HG03520 (cell line): ENCODE measurements at regions not wholly inside any gene's neighbourhood (a gene's known extent, or its start where the extent isn't known, plus 50 kb on each side); places are given as distances from the start of the nearest gene placed in this dataset.

Experiments
- ATAC-seq: cut with Tn5 transposase; IDR thresholded peaks from one replicate; pipeline ENCODE4 v1.9.1; 2021; ENCODE audit warnings: mild to moderate bottlenecking, moderate library complexity; ENCODE audit not compliant: unreplicated experiment

DNA sequence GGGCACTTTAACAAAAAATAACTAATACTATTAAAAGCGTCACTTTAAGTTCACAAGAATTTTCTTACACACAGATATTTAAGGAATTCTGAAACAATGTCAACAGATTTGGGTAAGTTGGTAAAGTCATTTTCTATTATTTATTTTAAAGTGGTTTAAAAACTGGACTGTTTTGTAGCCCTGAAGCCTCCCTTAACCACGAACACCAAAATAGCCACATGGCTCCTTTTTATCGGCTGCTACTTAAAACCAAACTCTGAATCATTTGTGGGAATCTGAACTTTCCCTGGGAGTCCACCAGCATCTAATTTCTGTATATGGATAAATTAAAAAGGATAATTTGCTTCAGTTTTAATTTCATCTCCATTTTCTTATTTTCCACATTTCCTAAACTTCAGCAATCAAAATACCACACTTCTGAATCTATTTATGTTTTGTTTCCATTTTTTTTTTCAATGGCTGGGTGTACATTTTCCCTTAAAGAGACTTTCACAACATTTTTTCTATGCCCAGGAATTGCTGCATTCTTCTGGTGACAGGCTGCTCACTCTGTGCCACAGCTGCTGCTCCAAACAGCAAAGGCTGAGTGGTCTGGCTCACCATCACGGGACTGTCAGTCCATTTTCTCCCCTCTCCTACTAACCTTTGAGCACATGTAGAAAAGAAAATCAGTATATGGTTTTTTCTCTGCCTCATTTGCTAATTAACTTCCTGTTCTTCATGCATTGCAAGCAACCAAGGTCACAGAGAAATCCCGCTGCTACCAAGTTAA, 255.5 kb upstream of the KCNJ16 start:
- no peak for ATAC-seq

DNA sequence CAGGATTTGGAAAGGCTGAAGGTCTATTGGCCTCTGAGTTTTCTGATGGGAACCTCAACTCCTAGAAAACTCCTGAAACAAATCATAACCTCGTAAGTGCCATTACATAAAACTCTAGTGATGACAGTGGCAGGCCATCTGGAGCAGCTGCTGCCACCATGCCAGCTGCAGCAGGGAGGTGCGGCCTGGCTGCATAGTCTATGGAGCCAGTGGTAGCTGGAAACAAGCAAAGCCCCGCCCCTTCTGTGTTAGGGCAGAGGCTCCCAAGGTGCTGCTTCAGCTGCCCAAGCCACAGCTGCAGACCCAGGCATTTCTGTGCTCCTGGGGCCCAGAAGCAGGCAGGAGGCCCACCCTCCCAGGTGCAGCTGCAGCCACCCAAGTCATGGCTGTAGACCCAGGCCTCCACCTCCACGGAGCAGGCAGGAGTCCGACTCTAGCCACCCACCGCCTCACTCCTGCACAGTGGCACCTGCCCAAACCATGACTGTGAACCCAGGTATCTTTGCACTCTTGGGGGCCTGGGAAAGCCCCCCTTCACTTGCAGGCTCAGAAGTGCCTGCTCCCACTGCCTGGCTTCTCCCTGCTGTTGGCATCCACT, 254.1 kb upstream of the KCNJ16 start:
- no peak for ATAC-seq

DNA sequence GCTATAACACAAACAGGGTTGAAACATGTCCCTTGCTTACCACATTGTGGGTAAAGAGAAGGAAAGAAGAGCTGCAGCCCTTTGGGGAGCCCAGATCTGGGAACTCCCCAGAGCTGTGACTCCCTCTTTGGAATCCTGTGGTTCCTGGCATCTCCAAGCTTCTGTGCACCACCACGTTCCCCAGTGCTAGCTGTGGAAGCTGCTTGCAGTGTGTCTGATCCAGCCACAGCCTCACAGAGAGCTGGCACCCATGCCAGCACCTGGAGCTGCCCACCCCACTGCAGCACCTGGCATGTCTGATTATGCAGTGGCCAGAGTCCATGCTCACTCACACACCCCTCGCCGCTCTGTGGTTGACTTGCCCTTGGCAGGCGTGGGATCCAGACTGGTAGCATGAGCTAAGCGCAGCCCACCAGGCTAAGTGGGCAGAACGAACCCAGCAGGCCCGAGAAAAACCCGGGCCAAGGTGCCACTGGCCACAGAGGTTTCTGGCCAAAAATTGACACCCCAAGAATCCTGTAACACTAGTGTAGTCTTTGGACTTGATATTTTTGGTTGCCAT, 252.6 kb upstream of the KCNJ16 start:
- ATAC-seq: no peak

DNA sequence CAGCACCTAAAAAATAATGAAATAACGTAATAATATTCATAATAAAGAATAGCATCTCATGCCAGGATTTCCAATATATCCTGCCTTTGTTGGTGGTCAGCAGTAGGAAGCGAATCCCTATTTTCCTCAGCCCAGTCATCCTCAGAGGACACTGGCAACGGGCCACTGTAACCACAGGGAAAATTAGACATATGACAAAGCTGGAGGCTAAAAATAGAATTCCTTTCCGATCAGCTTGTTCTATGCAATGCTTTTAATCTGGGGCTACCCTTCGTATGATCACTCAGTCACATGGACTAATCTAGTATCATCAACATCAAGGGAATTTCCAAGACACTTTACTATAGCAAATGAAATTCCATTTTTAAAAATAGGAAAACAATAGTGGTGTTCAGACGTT, 246.9 kb upstream of the KCNJ16 start:
- no peak for ATAC-seq

DNA sequence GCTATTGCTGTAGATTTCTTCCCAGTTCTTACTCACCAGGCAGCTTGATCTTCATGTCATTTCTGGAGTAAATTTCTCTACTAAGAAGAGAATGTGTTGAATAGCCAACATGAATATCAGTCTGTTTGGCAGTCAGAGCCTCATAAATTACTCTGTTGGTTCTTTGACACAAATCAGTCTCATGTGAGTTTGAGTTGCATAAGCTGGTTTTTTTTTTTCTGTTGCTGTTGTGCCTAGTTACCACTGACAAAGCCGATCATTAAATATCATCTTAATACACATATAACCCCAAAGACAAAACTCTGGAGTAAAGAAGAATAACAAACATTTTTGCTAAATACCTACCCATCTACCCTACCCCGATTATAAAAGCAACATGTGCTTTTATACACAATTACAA, 240.5 kb upstream of the KCNJ16 start:
- ATAC-seq: no peak

DNA sequence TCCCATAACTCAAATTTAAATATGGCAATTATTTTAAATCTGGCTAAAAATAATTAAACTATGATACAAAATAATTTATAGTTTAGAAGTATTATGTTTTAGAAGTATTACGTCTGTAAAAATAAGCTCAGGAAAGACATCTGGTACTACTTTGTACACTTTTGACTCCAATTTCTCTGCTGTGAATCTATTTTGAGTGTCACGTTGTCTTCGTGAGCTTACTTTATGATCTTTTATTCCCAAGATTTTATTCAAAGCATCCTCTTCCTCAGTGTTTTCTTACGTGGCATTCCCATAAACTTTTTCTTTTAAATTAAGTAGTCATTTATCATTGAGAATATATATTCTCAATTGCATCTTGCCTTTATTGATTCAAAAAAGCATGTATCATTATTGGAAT, 223.3 kb upstream of the KCNJ16 start:
- ATAC-seq: no peak

DNA sequence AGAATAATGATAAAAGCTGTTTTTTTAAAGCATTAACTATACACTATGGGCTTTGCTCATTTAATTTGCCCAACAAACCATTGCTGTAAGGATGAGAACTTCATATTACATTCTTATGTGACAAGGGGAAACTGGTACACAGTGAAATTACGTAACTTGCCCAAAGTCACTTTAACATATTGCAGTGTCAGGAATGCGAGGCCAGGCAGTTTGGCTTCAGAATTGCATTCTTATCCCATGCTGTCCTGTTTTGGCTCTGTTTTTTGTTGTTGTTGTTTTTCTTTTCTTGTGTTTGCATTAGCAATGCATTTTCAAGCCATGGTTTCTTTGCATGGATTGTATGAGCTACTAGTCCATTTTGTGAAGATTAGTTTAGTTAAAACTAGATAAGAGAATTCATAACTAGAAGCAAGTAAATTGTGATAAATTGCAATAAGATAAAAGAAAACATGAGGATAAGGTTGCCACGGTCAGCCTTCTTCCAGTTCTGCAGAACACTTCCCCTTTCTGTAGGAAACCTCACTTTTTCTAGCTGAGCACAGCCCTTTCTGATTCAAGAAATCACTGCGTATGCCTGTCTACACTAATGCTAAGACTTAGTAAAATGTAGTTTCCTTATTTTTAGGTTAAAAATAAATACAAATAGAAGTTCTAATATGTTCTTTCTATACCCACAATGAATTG, 221.3 kb upstream of the KCNJ16 start:
- no peak for ATAC-seq

DNA sequence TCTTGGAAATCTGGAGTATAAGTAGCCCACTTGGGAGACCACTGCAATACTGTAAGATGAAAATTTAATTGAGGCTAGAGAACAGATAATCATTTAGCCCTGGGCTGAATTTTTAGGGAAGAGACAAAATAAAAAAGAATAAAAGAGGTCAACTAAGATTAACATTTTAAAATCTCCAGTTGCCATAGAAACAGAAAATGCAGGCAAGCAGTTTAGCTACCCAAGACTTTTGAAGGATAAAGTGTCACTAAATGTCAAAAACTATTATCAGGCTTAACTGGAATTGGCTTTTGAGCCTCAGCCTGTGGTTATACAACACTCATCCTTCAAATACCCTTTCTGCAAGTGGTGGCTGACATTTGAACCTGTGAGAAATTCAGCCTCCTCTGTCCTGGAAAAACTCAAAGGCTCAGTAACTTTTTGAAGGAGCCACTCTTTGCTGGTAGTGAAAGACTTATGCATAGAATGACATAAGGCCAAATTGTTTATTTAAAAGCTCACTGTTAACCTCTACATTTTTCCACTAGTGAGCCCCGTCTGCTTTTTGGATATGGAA, 220.7 kb upstream of the KCNJ16 start:
- ATAC-seq: no peak

DNA sequence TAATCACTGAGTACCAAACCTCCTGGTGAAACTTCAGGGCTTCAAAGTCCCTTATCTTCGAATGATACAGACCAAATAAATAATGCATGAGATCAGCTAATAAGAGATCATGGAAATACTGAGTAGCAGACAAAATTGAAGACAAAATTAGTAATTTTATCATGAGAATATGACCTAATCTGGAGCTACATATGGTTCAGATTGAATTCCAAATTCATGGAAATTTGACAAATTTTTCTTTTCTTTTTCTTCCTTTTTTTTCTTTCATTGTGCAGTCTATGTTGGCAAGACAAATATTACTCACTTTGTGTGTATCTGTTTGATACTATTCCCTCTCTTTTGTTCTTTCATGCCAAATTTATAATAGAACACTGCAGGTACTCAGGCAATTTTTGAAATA, 218.1 kb upstream of the KCNJ16 start:
- ATAC-seq: no peak

DNA sequence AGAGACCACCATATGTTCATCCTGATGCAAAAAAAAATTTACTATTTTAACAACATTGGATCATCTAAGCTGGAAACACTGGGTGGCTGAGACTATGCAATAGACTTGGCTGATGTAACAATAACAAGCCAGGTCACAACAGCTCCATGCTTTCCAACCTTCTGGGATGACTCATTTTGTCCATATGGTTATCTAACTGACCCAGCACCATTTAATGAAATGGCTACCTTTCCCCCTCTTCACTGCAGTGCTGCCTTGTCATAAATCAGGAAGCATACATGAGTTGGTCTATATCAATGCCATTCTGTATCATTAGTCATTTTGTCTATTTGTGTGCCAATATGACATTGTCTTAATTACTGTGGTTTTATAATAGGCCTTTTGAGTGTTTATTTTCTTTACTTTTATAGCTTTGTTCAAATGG, 217.6 kb upstream of the KCNJ16 start:
- ATAC-seq: no peak

DNA sequence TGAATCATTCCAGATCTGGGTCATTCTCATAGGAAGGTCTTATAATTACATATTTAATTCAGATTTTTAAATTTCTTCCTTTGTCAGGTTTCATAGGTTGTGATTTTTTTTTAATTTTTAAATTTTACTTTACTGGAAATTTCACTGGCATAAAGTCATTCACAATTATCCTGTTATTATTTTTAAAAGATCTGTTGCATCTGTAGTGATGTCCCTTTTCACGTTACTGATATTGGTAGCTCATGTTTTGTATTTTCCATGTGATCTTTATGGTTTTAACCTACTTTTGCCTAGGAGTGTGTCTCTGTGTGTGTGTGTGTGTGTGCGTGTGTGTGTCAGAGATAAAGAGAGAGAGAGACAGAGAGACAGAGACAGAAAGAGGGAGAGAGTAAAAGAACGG, 216.6 kb upstream of the KCNJ16 start:
- no peak for ATAC-seq

DNA sequence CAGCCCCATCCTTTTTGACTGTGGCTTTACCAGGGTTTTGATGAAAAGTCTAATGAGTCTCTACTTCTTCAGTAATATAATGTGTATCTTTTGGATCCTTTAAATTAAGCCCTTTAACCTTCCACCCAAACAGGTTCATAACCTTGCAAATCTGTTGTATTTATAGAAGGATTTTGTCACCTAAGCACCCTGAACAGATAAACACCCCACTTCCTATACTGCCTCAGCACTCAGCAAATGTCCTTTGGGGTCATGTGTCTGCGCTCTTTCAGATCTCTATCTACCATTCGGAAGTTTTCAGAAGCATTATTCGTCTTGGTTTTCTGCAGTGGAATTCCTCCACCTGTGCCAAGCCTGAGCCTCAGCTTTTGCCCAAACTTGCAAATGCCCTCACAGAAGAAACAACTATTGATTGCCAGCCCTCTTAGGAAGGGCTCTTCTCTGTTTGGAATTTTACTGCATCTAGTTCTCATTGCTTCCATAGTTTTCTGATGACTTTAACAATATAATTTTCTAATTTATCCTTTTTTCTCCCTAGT, 214.8 kb upstream of the KCNJ16 start:
- no peak for ATAC-seq

DNA sequence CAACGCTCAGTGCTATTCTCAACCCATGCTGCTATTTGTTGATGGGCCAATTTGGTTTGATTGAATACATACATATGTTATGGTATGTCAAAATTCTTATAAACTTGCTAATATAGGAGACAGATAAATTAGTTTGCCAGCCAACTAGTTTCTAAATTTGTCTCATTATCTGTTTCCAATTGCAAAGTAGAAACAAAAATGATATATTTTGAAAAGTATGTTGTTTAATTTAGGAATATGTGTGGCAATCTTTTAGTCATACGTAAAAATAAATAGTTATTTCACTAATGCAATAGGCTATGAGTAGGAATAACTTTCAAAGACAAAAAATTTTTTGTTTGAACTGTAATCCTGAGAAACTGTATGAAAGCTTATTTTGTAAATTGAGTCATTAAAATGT, 210.6 kb upstream of the KCNJ16 start:
- ATAC-seq: no peak

DNA sequence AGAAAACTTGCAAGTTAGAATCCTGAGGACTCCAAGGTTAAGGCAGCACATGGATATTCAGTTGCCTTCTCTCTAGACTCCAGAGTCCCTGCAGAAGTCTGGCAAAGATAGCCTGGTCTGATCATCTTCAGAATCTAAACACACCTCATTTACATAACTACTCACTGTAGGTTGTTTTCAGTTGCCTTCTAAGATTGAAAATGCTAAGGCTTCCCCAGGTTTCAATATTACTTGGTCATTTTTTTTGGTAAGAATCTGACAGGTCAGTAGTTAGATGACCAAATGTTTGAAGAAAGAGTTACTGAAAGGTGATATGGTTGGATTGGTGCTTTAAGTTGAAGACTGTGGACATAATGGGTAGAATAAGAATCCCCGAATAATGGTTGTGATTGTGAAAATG, 205.4 kb upstream of the KCNJ16 start:
- peak; percentile 75 for ATAC-seq

DNA sequence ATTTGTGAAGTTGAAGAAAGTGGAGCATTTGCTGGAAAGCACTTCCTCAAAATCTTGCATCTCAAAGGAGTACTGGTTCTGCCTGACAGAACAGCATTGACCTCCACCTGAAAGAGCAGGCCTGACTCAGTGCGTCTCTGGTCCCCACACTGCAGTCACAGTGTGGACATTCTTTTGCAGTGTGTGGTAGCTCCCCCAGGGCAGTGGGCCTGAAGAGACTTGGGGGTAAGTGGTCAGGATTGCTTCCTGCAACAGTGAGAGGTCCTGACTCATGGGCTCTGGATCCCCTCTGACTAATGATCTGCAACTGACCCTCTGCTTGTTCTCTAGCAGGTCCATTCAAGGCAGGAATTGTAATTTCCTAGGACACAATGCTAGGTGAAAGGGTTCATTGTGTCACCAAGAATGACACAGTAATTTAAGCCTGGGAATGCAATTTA, 204.9 kb upstream of the KCNJ16 start:
- ATAC-seq: peak; percentile 47

DNA sequence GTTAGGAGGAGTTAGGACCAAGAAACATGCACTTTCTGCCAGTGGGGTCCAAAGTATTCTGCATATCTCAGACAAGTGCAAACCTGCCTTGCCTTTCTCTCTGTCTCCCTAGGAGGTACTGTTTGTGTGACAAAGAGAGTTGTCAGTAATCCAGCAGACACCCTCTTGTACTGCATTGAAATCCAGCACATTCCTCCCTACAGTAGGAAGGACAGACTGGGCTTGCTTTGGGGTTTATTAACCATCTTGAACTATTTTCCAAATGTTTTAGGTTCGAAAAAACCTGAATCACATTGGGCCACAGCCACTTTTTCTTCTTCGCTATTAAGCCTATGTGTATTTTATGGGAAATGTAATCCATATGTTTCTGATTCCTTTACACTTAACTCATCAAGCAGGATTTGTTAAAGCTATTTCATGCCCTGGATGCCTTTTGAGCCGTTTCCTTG, 204.2 kb upstream of the KCNJ16 start:
- ATAC-seq: no peak

DNA sequence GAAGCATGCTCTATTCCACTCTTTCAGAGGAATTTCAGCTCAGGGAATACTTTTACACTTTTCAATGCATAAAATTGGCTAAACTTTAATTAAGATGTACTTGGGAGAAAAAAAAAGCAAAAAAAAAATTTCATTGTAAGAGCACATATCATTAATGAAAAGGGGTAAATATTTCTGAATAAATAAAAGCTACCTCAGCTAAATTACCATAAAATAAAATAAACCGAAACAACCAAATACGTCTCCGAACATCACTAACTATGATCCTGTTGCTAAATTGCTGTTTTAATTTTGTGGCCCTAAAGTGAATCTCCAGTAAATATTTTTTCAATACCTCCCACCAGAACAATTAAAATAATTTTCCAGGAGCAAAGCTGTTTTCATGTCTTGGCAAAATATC, 203.7 kb upstream of the KCNJ16 start:
- no peak for ATAC-seq

DNA sequence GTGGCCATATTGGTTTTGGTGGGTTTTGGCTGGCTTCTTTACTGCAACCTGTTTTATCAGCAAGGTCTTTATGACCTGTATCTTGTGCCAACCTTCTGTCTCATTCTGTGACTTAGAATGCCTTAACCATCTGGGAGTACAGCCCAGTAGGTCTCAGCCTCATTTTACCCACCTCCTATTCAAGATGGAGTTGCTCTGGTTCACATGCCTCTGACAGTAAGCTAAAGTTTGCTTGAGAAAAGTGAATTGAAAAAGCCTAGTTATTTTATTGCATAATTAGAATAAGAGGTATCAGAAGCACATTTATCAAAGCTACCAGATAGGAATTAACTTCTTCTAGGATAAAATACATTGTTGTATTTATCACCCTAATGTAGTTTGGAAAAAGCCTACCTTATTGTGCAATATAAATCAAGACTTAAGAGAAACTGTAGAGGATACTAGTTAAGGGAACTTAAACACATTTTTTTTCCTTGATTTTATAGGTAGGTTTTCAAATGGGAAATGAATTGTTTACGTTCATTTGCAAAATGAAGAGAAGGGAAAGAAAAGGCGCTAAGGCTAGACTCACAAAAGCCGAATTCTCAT, 202.3 kb upstream of the KCNJ16 start:
- ATAC-seq: no peak

DNA sequence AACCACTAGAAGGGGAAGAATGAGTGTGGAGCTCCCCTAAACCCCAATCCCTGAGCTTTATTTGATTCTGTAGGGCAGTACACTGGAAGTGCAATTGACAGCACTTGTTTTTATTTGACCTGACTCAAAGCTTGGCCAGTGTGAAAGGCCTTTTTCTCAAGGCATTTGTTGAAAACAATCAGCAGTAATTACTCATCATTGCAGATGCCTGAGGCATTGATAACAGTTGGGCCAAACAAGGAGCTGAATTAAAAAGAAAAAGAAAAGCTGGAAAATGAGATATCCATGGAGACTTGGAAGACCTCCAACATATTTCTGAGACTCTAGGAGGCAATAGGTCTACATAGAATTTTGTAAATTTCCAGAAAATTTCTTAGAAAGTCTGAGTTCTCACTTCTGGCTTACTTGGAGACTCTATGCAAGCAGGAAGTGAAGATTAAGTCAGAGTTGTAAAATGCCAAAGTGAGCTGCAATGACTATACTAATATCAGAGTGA, 200.8 kb upstream of the KCNJ16 start:
- no peak for ATAC-seq

DNA sequence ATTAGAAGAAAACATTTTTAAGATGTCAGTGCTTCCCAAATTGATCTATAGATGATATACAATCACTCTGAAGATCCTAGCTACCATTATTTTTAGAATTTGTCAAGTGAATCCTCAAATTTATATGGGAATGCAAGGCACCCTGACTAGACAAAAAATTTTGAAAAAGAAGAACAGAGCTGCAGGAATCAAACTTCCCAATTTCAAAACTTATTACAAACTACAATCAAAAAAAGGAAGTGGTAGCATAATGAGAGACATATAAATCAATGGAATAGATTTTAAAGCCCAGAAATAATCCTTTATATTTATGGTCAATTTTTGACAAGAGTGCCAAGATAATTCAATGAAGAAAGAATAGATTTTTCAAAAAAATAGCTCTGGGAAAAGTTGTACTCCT, 198.3 kb upstream of the KCNJ16 start:
- ATAC-seq: no peak

DNA sequence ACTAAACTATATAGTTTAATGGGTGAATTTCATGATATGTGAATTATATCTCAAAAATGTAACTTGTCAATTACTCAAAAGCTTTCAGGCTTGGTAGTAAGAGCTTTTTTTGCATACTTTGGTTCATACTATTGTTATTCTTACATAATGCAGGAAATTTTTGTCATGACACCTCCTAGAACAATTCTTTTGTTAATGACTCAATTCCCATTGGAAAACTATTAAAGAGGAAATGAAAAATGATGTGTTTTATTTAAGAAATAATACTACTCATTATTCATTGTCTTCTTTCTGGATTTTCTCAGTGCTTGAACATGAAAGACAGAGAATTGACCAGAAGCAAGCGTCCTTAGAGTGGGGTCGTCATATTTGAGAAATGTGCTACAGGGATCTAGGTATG, 196.4 kb upstream of the KCNJ16 start:
- no peak for ATAC-seq
